Activated CD4-positive, alpha-beta memory T cell treated with anti-CD3 and anti-CD28 coated beads for 36 hours (primary cell): ENCODE measurements at regions not wholly inside any gene's neighbourhood (a gene's known extent, or its start where the extent isn't known, plus 50 kb on each side); places are given as distances from the start of the nearest gene placed in this dataset.

Experiments
- CTCF ChIA-PET: fragments of 350-600 bp; sonication (Branson Sonifier 250); formaldehyde crosslinking; loops from one replicate; lab custom pipeline; 2021; ENCODE audit warnings: antibody characterized with exemption, inconsistent platforms; lab: Charles Lee
- POLR2A ChIA-PET: fragments of 350-600 bp; sonication (Branson Sonifier 250); formaldehyde crosslinking; loops from one replicate; lab custom pipeline; 2021; ENCODE audit warnings: antibody characterized with exemption; lab: Charles Lee
- DNase-seq: peaks from one replicate; pipeline ENCODE4 v3.0.0-alpha.2; 2020
- H3K27ac Mint-ChIP-seq: one replicate; pipeline ENCODE4 v1.8.0; 2021; ENCODE audit warnings: mixed read lengths
- H3K27me3 Mint-ChIP-seq: one replicate; pipeline ENCODE4 v1.8.0; 2021; ENCODE audit warnings: mixed read lengths
- H3K36me3 Mint-ChIP-seq: one replicate; pipeline ENCODE4 v1.8.0; 2021; ENCODE audit warnings: mixed read lengths
- H3K4me1 Mint-ChIP-seq: one replicate; pipeline ENCODE4 v1.8.0; 2021; ENCODE audit warnings: low read depth, mixed read lengths
- H3K4me3 Mint-ChIP-seq: one replicate; pipeline ENCODE4 v1.8.0; 2021; ENCODE audit warnings: mild to moderate bottlenecking, mixed read lengths
- H3K9me3 Mint-ChIP-seq: one replicate; pipeline ENCODE4 v1.8.0; 2021; ENCODE audit warnings: mixed read lengths
- intact Hi-C: fragments of 100-400 bp; cut with micrococcal nuclease; formaldehyde crosslinking; loops from one replicate; pipeline ENCODE4 v1.15.1; 2023

- no peak for DNase-seq
- no peaks in the 10 kb centered on the region for H3K9me3 Mint-ChIP-seq
- no peaks in the 10 kb centered on the region for H3K4me1 Mint-ChIP-seq
- no peaks in the 10 kb centered on the region for H3K36me3 Mint-ChIP-seq
- ChIA-PET CTCF (no interaction called here), POLR2A (no interaction called here)
- intact Hi-C loops: no loop called here
- no peak overlapping the region for H3K4me3 Mint-ChIP-seq
- no peak overlapping the region for H3K27ac Mint-ChIP-seq
- H3K27me3 Mint-ChIP-seq: no peaks in the 10 kb centered on the region
Measured at GRCh38 chr4:180618396-180618795, 1624.8 kb upstream of the TENM3 start.

- Mint-ChIP-seq H3K9me3 (no peaks in the 10 kb centered on the region), H3K36me3 (no peaks in the 10 kb centered on the region), H3K27ac (no peak overlapping the region), H3K27me3 (no peaks in the 10 kb centered on the region), H3K4me3 (no peak overlapping the region), H3K4me1 (no peaks in the 10 kb centered on the region)
- POLR2A ChIA-PET: no interaction called here
- CTCF ChIA-PET: no interaction called here
- intact Hi-C loops: no loop called here
- DNase-seq: no peak
Measured at GRCh38 chr4:180619440-180619839, 1623.8 kb upstream of the TENM3 start.

- Mint-ChIP-seq H3K36me3 (no peaks in the 10 kb centered on the region), H3K27ac (no peak overlapping the region), H3K9me3 (no peaks in the 10 kb centered on the region), H3K4me1 (no peaks in the 10 kb centered on the region), H3K4me3 (no peak overlapping the region), H3K27me3 (no peaks in the 10 kb centered on the region)
- intact Hi-C loops: no loop called here
- POLR2A ChIA-PET: no interaction called here
- CTCF ChIA-PET: no interaction called here
- DNase-seq: no peak
Measured at GRCh38 chr4:180622254-180622653, 1620.9 kb upstream of the TENM3 start.

- Mint-ChIP-seq H3K9me3 (no peaks in the 10 kb centered on the region), H3K36me3 (no peaks in the 10 kb centered on the region), H3K4me1 (no peaks in the 10 kb centered on the region), H3K27me3 (no peaks in the 10 kb centered on the region), H3K27ac (no peak overlapping the region), H3K4me3 (no peak overlapping the region)
- no peak for DNase-seq
- intact Hi-C loops: no loop called here
- ChIA-PET CTCF (no interaction called here), POLR2A (no interaction called here)
Measured at GRCh38 chr4:180625653-180626052, 1617.5 kb upstream of the TENM3 start.

GRCh38 chr4:180630012-180630665 lies 1613.1 kb upstream of the TENM3 start:
- H3K36me3 Mint-ChIP-seq: no peaks in the 10 kb centered on the region
- intact Hi-C loops: no loop called here
- H3K27ac Mint-ChIP-seq: no peak overlapping the region
- no peaks in the 10 kb centered on the region for H3K27me3 Mint-ChIP-seq
- H3K9me3 Mint-ChIP-seq: no peaks in the 10 kb centered on the region
- ChIA-PET CTCF (no interaction called here), POLR2A (no interaction called here)
- no peaks in the 10 kb centered on the region for H3K4me1 Mint-ChIP-seq
- no peak overlapping the region for H3K4me3 Mint-ChIP-seq
- DNase-seq: no peak

- intact Hi-C loops: no loop called here
- Mint-ChIP-seq H3K9me3 (peaks cover 2% of the 10 kb centered on the region), H3K4me1 (no peaks in the 10 kb centered on the region), H3K27me3 (no peaks in the 10 kb centered on the region), H3K4me3 (no peak overlapping the region), H3K36me3 (no peaks in the 10 kb centered on the region), H3K27ac (no peak overlapping the region)
- ChIA-PET CTCF (no interaction called here), POLR2A (no interaction called here)
- no peak for DNase-seq
Measured at GRCh38 chr4:180634306-180634705, 1608.9 kb upstream of the TENM3 start.

- Mint-ChIP-seq H3K4me1 (no peaks in the 10 kb centered on the region), H3K9me3 (peaks cover 2% of the 10 kb centered on the region), H3K27ac (no peak overlapping the region), H3K27me3 (no peaks in the 10 kb centered on the region), H3K4me3 (no peak overlapping the region), H3K36me3 (no peaks in the 10 kb centered on the region)
- no peak for DNase-seq
- ChIA-PET POLR2A (no interaction called here), CTCF (interaction anchor here (1.0 kb wide), 1 partner anchor 31 kb away, joined by 3 read pairs; no protein-coding TSS in a partner anchor)
- intact Hi-C loops: no loop called here
Measured at GRCh38 chr4:180635281-180635680, 1607.9 kb upstream of the TENM3 start.

GRCh38 chr4:180636696-180637404 lies 1606.4 kb upstream of the TENM3 start:
- Mint-ChIP-seq H3K9me3 (peaks cover 2% of the 10 kb centered on the region), H3K4me1 (no peaks in the 10 kb centered on the region), H3K27ac (no peak overlapping the region), H3K4me3 (no peak overlapping the region), H3K27me3 (no peaks in the 10 kb centered on the region), H3K36me3 (no peaks in the 10 kb centered on the region)
- DNase-seq: no peak
- POLR2A ChIA-PET: no interaction called here
- intact Hi-C loops: no loop called here
- CTCF ChIA-PET: no interaction called here

- Mint-ChIP-seq H3K4me1 (no peaks in the 10 kb centered on the region), H3K4me3 (no peak overlapping the region), H3K9me3 (peaks cover 2% of the 10 kb centered on the region), H3K36me3 (no peaks in the 10 kb centered on the region), H3K27ac (no peak overlapping the region), H3K27me3 (no peaks in the 10 kb centered on the region)
- POLR2A ChIA-PET: no interaction called here
- intact Hi-C loops: no loop called here
- no peak for DNase-seq
- CTCF ChIA-PET: no interaction called here
Measured at GRCh38 chr4:180637616-180638015, 1605.6 kb upstream of the TENM3 start.

GRCh38 chr4:180640193-180640592 lies 1603.0 kb upstream of the TENM3 start:
- POLR2A ChIA-PET: no interaction called here
- Mint-ChIP-seq H3K4me1 (no peaks in the 10 kb centered on the region), H3K27ac (no peak overlapping the region), H3K27me3 (no peaks in the 10 kb centered on the region), H3K36me3 (no peaks in the 10 kb centered on the region), H3K9me3 (peaks cover 2% of the 10 kb centered on the region), H3K4me3 (no peak overlapping the region)
- intact Hi-C loops: no loop called here
- CTCF ChIA-PET: no interaction called here
- no peak for DNase-seq

GRCh38 chr4:180641495-180641894 lies 1601.7 kb upstream of the TENM3 start:
- DNase-seq: no peak
- H3K27ac Mint-ChIP-seq: no peak overlapping the region
- peaks cover 2% of the 10 kb centered on the region for H3K9me3 Mint-ChIP-seq
- no peak overlapping the region for H3K4me3 Mint-ChIP-seq
- no peaks in the 10 kb centered on the region for H3K36me3 Mint-ChIP-seq
- CTCF ChIA-PET: no interaction called here
- POLR2A ChIA-PET: no interaction called here
- no peaks in the 10 kb centered on the region for H3K4me1 Mint-ChIP-seq
- H3K27me3 Mint-ChIP-seq: no peaks in the 10 kb centered on the region
- intact Hi-C loops: no loop called here

- CTCF ChIA-PET: no interaction called here
- H3K4me1 Mint-ChIP-seq: no peaks in the 10 kb centered on the region
- no peaks in the 10 kb centered on the region for H3K27me3 Mint-ChIP-seq
- no peak overlapping the region for H3K4me3 Mint-ChIP-seq
- H3K27ac Mint-ChIP-seq: no peak overlapping the region
- no peaks in the 10 kb centered on the region for H3K36me3 Mint-ChIP-seq
- POLR2A ChIA-PET: no interaction called here
- H3K9me3 Mint-ChIP-seq: no peaks in the 10 kb centered on the region
- intact Hi-C loops: no loop called here
- DNase-seq: no peak
Measured at GRCh38 chr4:180642732-180643131, 1600.5 kb upstream of the TENM3 start.

- H3K4me3 Mint-ChIP-seq: no peak overlapping the region
- H3K9me3 Mint-ChIP-seq: no peaks in the 10 kb centered on the region
- ChIA-PET CTCF (interaction anchor here (1.1 kb wide), 1 partner anchor 15 kb away, joined by 3 read pairs; no protein-coding TSS in a partner anchor), POLR2A (no interaction called here)
- no peaks in the 10 kb centered on the region for H3K36me3 Mint-ChIP-seq
- no peaks in the 10 kb centered on the region for H3K4me1 Mint-ChIP-seq
- no peak for DNase-seq
- no peaks in the 10 kb centered on the region for H3K27me3 Mint-ChIP-seq
- intact Hi-C loops: no loop called here
- no peak overlapping the region for H3K27ac Mint-ChIP-seq
Measured at GRCh38 chr4:180650273-180650672, 1592.9 kb upstream of the TENM3 start.
